Spleen (tissue), 7 donors: ENCODE measurements at regions not wholly inside any gene's neighbourhood (a gene's known extent, or its start where the extent isn't known, plus 50 kb on each side); places are given as distances from the start of the nearest gene placed in this dataset.

Experiments used
- POLR2A ChIP-seq, 3 donors: fragments of 450-650 bp; IDR thresholded peaks; one replicate each; pipeline ENCODE4 v1.5.1; 2017; ENCODE audit warnings: antibody characterized with exemption in 3 of 3, mild to moderate bottlenecking in 1 of 3
- POLR2AphosphoS5 ChIP-seq, 3 donors: sonication (generic); formaldehyde crosslinking; IDR thresholded peaks; one replicate each; pipeline ENCODE4 v1.5.1; 2017; ENCODE audit warnings: antibody characterized with exemption in 3 of 3
- TF ChIP-seq, protein P1 (sequence below), 11 experiments: fragments of 200-600 bp in 7 of 11; fragments of 450-650 bp in 4 of 11; sonication (generic) in 4 of 11; IDR thresholded peaks in 8 of 11; conservative IDR thresholded peaks in 3 of 11; 1 replicate in 7 of 11; 2 replicates in 4 of 11; pipeline versions ENCODE4 v1.4.0 to v1.8.0; 2016 to 2021; ENCODE audit warnings: antibody characterized with exemption in 11 of 11, inconsistent platforms in 4 of 11, mild to moderate bottlenecking in 1 of 11
- donor health status: DM: no; HTN: no; CAD: no; lungs with moderate emphysema.
- donor health status: DM: no; HTN: no; CAD: no.
- donor health status: DM: no; HTN: no; CAD: no.

DNA sequence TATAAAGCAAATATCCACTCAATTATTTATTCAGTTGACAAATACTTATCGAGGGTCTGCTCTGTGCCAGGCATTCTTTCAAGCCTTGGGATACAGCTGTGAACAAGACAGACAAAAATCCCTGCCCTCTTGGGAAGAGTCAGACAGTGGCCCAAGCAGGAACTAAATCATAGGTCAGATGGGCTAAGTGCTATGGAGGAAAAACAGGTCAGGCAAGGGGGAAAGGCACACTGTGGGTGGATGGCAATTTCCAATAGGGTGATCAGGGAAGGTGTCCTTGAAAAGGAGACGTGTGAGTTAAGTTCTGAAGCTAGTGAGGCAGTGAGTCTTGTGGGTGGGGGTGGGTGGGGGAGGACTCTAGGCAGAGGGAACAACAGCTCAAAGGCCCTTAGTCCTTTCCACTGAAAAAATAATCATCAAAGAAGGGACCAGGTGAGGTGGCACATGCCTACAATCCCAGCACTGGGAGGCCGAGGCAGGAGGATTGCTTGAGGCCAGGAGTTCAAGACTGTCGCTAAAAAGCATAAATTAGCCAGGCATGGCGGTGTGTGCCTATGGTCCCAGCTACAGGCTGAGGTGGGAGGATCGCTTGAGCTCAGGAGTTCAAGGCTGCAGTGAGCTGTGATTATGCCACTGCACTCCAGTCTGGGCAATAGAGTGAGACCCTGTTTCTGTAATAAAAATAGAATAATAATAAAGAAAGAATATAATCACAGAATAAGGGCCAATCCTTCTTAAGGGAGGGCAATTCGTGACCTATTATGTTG is 95.2 kb upstream of the CPEB4 start:
- TF ChIP-seq, protein P1, sequence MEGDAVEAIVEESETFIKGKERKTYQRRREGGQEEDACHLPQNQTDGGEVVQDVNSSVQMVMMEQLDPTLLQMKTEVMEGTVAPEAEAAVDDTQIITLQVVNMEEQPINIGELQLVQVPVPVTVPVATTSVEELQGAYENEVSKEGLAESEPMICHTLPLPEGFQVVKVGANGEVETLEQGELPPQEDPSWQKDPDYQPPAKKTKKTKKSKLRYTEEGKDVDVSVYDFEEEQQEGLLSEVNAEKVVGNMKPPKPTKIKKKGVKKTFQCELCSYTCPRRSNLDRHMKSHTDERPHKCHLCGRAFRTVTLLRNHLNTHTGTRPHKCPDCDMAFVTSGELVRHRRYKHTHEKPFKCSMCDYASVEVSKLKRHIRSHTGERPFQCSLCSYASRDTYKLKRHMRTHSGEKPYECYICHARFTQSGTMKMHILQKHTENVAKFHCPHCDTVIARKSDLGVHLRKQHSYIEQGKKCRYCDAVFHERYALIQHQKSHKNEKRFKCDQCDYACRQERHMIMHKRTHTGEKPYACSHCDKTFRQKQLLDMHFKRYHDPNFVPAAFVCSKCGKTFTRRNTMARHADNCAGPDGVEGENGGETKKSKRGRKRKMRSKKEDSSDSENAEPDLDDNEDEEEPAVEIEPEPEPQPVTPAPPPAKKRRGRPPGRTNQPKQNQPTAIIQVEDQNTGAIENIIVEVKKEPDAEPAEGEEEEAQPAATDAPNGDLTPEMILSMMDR (IDR thresholded peaks at IDR 0.05 in 8 of 11, conservative IDR thresholded peaks at IDR 0.05 in 3 of 11) = no peak
- TF ChIP-seq POLR2A (IDR thresholded peaks at IDR 0.05) (no peak), POLR2AphosphoS5 (IDR thresholded peaks at IDR 0.05) (no peak)
